Stomach (tissue), 8 donors: ENCODE measurements at regions not wholly inside any gene's neighbourhood (a gene's known extent, or its start where the extent isn't known, plus 50 kb on each side); places are given as distances from the start of the nearest gene placed in this dataset.

Experiments
- DNase-seq, 2 donors: peaks; one replicate each; pipeline versions ENCODE4 v3.0.0 to v3.0.0-alpha.2; 2013 to 2019
- H3K27ac ChIP-seq, 5 donors: fragments of 200-600 bp in 4 of 5; sonication (generic) in 4 of 5; one replicate each; pipeline ENCODE4 v1.5.1; 2013 to 2019; ENCODE audit warnings: mild to moderate bottlenecking in 1 of 5, moderate library complexity in 1 of 5
- H3K27me3 ChIP-seq, 3 donors: fragments of 200-600 bp; sonication (generic); one replicate each; pipeline ENCODE4 v1.5.1; 2017 to 2019; ENCODE audit warnings: mixed run types in 1 of 3
- H3K36me3 ChIP-seq, 4 donors: fragments of 200-600 bp; sonication (generic); 1 replicate in 3 of 4; 2 replicates in 1 of 4; pipeline ENCODE4 v1.5.1; 2016 to 2019
- H3K4me1 ChIP-seq, 4 donors: fragments of 200-600 bp; sonication (generic); one replicate each; pipeline ENCODE4 v1.5.1; 2016 to 2019
- H3K4me3 ChIP-seq, 4 donors: fragments of 200-600 bp; sonication (generic) in 3 of 4; one replicate each; pipeline ENCODE4 v1.5.1; 2016 to 2019; ENCODE audit warnings: mild to moderate bottlenecking in 1 of 4
- H3K9me3 ChIP-seq, 4 donors: fragments of 200-600 bp; sonication (generic); one replicate each; pipeline ENCODE4 v1.5.1; 2016 to 2019
- CTCF ChIP-seq, 7 experiments: fragments of 450-650 bp in 4 of 7; fragments of 200-600 bp in 3 of 7; sonication (generic) in 3 of 7; IDR thresholded peaks; one replicate each; pipeline ENCODE4 v1.5.1; 2016 to 2019; ENCODE audit warnings: antibody characterized with exemption in 7 of 7, control low read depth in 2 of 7, mild to moderate bottlenecking in 1 of 7
- EP300 ChIP-seq: sonication (generic); formaldehyde crosslinking; IDR thresholded peaks from one replicate; pipeline ENCODE4 v1.6.1; 2017; ENCODE audit warnings: antibody characterized with exemption
- POLR2A ChIP-seq, 4 donors: fragments of 450-650 bp; IDR thresholded peaks; one replicate each; pipeline ENCODE4 v1.6.1; 2016; ENCODE audit warnings: antibody characterized with exemption in 4 of 4, control low read depth in 2 of 4, mild to moderate bottlenecking in 1 of 4, moderate library complexity in 1 of 4
- POLR2AphosphoS5 ChIP-seq, 3 donors: sonication (generic); formaldehyde crosslinking; IDR thresholded peaks; one replicate each; pipeline ENCODE4 v1.6.1; 2016; ENCODE audit warnings: antibody characterized with exemption in 3 of 3
- WGBS, 5 donors: extraction: QIAGEN DNeasy Blood & Tissue Kit in 3 of 5; methylation state at CpG; one replicate each; pipeline versions ENCODE4 v1.1.5 to v1.1.7; 2013 to 2018; 5-methylcytosine and 5-hydroxymethylcytosine counted together
- intact Hi-C: fragments of 100-400 bp; cut with DNase I; formaldehyde crosslinking; loops from one replicate; pipeline ENCODE4 v1.15.1; 2023; ENCODE audit warnings: low total_unique reads
- donor health status: healthy with polysubstance abuse.
- donor health status: Bipolar disorder and iron deficiency.
- donor health status: healthy.

- TF ChIP-seq EP300 (no peak), POLR2AphosphoS5 (IDR thresholded peaks at IDR 0.05) (no peak), POLR2A (IDR thresholded peaks at IDR 0.05) (no peak), CTCF (IDR thresholded peaks at IDR 0.05) (no peak)
- peaks cover 0 to 2% (median under 1%) of the 10 kb centered on the region in 4 donors for H3K9me3 ChIP-seq
- H3K4me3 ChIP-seq: no peak overlapping the region
- no peaks in the 10 kb centered on the region for H3K36me3 ChIP-seq
- H3K4me1 ChIP-seq: no peaks in the 10 kb centered on the region
- 74 to 88% (median 75%) methylated on average over 3 of the region's 3 CpGs for WGBS, 5 donors
- no peak for DNase-seq
- no peaks in the 10 kb centered on the region for H3K27me3 ChIP-seq
- intact Hi-C loops: loop anchor here (5.0 kb wide), 1 partner anchor 51 kb away; no protein-coding TSS in a partner anchor
- H3K27ac ChIP-seq: no peak overlapping the region
Measured at GRCh38 chr1:238293075-238293474, 402.4 kb upstream of the ZP4 start.

- DNase-seq: no peak
- no peaks in the 10 kb centered on the region for H3K4me1 ChIP-seq
- no peak overlapping the region for H3K27ac ChIP-seq
- H3K4me3 ChIP-seq: no peak overlapping the region
- TF ChIP-seq CTCF (IDR thresholded peaks at IDR 0.05) (no peak), POLR2A (IDR thresholded peaks at IDR 0.05) (no peak), EP300 (no peak), POLR2AphosphoS5 (IDR thresholded peaks at IDR 0.05) (no peak)
- 78 to 93% (median 91%) methylated on average over 1 of the region's 1 CpG for WGBS, 5 donors
- intact Hi-C loops: no loop called here
- H3K27me3 ChIP-seq: no peaks in the 10 kb centered on the region
- H3K36me3 ChIP-seq: no peaks in the 10 kb centered on the region
- peaks cover 0 to 14% (median 9%) of the 10 kb centered on the region in 4 donors for H3K9me3 ChIP-seq
Measured at GRCh38 chr1:238281418-238281817, 390.7 kb upstream of the ZP4 start.

GRCh38 chr1:238279694-238280380 is 389.1 kb upstream of the ZP4 start:
- Histone ChIP-seq H3K4me1 (no peaks in the 10 kb centered on the region), H3K27me3 (no peaks in the 10 kb centered on the region), H3K4me3 (no peak overlapping the region), H3K9me3 (peaks cover 0 to 29% (median 14%) of the 10 kb centered on the region in 4 donors), H3K27ac (no peak overlapping the region), H3K36me3 (no peaks in the 10 kb centered on the region)
- DNase-seq: peak in 1 of 2 donors; percentile 6
- 78 to 85% (median 79%) methylated on average over 3 of the region's 3 CpGs for WGBS, 5 donors
- intact Hi-C loops: no loop called here
- TF ChIP-seq EP300 (no peak), POLR2AphosphoS5 (IDR thresholded peaks at IDR 0.05) (no peak), CTCF (IDR thresholded peaks at IDR 0.05) (no peak), POLR2A (IDR thresholded peaks at IDR 0.05) (no peak)

GRCh38 chr1:238272145-238272544 is 381.4 kb upstream of the ZP4 start:
- Histone ChIP-seq H3K4me1 (no peaks in the 10 kb centered on the region), H3K27ac (no peak overlapping the region), H3K36me3 (no peaks in the 10 kb centered on the region), H3K4me3 (no peak overlapping the region), H3K9me3 (peaks cover 0 to 23% (median 12%) of the 10 kb centered on the region in 4 donors), H3K27me3 (no peaks in the 10 kb centered on the region)
- 84 to 95% (median 91%) methylated on average over 3 of the region's 3 CpGs for WGBS, 5 donors
- intact Hi-C loops: no loop called here
- TF ChIP-seq EP300 (no peak), CTCF (IDR thresholded peaks at IDR 0.05) (no peak), POLR2AphosphoS5 (IDR thresholded peaks at IDR 0.05) (no peak), POLR2A (IDR thresholded peaks at IDR 0.05) (no peak)
- DNase-seq: no peak
